Endothelial cell of hepatic sinusoid (primary cell): ENCODE measurements at regions not wholly inside any gene's neighbourhood (a gene's known extent, or its start where the extent isn't known, plus 50 kb on each side); places are given as distances from the start of the nearest gene placed in this dataset.

Experiments
- in situ Hi-C: cut with HindIII; loops from 2 replicates; pipeline ENCODE4 v1.10.0; 2017; ENCODE audit warnings: low sequenced_read_pairs

DNA sequence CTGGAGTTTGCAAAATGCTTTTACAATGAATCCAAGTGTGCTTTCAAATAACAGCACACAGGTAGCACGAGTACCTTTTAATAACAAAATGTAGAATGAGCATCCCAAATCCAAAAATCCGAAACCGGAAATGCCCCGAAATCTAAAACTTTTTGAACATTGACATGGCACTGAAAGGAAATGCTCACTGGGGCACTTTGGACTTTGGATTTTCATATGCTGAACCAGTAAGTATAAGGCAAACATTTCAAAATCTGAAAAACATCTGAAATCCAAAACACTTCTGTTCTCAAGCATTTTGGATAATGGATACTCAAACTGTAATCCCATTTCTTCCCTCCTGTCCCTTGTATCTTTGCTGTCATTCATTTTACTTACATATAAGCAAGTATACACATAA, 50.1 kb downstream of the GCNT4 start:
- in situ Hi-C loops, result no loop called here

DNA sequence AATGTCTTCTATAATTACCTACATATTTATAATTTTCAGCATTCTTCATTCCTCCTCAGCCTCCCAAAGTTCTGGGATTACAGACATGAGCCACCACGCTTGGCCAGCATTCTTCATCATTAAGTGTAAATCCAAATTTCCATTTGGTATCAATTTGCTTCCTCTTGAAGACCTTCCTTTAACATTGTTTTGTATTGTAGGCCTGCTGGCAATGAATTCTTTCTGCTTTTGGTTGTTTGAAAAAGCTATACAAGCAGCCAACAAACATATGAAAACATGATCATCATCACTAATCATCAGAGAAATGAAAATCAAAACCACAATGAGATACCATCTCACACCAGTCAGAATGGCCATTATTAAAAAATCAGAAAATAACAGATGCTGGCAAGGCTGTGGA, 56.4 kb downstream of the GCNT4 start:
- in situ Hi-C loops, result no loop called here

DNA sequence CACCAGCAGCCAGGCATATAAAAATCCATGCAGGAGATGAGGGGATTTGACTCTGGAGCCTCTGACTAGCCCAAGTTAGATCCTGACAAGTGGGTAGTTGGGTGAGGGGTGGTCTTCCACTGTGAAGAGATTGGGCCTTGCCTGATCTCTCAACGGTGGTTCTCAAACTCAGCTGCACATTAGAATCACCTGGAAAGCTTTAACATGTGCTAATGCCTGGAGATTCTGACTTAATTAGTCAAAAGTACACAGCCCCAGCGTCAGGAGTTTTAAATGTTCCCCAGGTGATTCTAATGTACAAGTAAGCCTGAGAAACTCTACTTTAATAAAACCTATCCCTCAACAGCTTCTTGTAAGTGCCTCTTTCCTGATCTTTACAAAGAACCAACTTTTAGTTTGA, 57.5 kb downstream of the GCNT4 start:
- in situ Hi-C loops, result no loop called here

DNA sequence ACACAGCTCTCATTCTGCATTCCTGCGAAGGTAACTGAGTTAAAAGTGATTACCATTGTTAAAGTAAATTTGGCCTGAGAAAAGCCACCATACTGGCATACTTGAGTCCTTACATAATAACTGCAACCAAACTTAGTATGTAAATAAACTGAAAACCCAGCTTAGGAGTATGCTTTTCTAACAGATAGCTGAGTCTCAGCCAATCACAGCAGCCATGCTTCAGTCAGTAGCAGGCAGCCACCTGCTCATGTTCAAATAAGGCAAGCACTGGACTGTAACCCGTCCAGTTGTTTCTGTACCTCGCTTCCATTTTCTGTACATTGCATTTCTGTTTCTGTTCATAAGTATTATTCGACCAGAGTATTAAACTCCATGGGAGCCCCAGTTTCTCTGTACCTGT, 58.6 kb downstream of the GCNT4 start:
- in situ Hi-C loops, result no loop called here

DNA sequence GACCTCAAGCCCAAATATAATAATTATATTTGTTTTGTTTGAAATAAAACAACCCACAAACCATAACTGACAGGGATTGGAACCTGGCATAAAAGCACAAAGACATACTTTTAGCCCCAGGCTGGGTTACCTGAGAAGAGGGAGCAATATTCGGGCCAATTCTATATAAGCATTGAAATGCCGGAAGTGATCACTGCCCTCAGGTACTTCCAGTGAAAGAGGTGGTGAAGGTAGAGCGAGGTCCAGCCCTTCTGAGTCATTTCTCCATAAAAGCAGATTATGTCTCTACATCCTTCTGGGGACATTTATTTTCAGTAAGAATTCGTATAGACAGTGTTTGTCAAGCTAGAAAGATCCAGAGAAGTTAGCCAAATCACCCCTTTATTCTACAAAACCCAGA, 59.6 kb downstream of the GCNT4 start:
- in situ Hi-C loops, result no loop called here

DNA sequence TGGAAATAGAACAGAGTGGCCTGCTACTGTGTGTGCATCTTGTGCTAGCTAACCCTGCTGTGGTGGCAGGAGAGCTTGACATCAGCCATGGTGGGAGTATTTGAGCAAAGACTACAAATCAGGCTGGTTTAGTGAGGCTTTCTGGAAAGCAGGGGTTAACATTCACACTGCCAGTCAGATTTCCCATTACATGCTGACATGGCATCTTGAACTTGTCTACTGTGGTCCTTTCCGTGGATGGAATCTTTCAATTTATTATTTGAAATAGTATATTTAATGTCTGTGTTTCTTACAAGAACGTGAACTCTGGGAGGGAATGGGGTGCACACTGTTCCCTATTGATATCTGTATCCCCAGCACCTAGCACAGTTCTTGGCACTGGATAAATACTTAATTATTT, 60.8 kb downstream of the GCNT4 start:
- in situ Hi-C loops, result no loop called here

DNA sequence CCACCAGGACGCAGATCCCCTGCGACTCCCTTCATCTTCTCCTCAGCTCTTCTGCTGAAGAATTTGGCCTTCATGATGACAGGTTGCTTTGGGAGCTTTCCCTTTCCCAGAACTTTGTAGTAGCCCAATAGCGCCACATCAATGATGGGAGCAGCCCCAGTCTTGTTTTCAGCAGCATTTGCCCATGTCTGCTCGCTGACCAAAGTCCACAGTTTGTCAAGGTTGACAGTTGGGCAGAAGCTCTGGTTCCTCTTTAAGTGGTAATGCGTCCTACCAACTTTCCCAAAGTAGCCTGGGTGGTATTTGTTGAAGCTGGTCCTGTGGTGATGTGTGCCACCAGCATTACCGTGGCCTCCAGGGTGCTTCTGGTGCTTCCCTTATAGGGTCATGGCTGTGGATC, 62.2 kb downstream of the GCNT4 start:
- in situ Hi-C loops, result no loop called here

DNA sequence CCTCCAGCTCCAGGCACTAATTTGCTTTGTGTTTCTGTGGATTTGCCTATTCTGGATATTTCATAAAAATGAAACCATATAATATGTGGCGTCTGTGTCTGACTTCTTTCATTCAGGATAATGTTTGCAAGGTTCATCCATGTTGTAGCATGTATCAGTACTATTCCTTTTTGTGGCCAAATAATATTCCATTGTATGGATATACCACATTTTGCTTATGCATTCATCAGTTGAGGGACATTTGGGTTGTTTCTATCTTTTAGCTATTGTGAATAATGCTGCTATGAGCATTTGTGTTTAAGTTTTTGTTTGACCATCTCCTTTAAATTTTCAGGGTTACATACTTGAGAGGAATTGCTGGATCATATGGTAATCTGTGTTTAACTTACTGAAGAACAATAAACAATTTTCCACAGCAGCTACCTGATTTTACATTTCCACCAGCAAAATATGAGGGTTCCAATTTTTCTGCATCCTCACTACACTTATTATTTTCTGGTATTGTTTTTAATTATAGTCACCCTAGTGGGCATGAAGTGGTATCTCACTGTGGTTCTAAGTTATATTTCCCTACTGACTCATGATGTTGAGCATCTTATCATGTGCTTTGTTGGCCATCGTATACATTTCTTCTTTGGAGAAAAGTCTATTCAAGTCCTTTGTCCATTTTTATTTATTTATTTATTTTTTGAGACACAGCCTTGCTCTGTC, 63.9 kb downstream of the GCNT4 start:
- in situ Hi-C loops, result no loop called here

DNA sequence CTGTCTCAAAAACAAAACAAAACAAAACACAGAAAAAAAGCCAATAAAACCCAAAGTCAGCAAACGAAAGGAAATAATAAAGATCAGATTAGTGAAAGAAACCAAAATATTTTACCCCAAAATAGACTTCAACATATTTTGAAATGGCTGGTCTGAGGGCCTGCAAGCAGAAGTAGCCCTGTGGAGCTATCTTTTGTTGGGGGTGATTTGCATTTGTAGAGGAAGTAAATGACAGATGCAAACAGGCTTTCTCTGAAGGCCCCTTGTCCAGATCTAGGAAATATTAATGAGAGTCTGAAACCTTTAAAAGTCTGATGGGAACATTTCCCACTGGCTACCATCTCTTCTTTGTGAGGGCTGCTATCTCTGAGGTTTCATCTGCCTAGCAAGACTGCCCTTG, 74.0 kb downstream of the GCNT4 start:
- in situ Hi-C loops, result no loop called here

DNA sequence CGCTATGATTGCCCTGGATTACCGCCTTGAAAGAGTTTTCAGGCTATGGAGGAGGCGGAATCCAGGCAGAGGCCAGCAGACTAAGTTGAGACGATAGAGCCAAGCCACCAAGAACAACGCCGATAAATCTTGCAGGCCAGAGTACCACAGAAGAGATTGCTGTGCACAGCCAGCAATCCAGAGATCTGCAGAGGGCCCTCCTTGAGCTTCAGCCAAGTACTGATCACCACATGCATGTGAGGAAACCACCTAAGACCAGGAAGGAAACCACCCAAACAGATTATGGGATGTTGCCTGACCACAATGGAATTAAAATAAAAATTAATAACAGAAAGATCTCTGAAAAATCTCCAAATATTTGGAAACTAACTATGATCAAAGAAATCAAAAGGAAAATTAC, 74.9 kb downstream of the GCNT4 start:
- in situ Hi-C loops, result no loop called here

DNA sequence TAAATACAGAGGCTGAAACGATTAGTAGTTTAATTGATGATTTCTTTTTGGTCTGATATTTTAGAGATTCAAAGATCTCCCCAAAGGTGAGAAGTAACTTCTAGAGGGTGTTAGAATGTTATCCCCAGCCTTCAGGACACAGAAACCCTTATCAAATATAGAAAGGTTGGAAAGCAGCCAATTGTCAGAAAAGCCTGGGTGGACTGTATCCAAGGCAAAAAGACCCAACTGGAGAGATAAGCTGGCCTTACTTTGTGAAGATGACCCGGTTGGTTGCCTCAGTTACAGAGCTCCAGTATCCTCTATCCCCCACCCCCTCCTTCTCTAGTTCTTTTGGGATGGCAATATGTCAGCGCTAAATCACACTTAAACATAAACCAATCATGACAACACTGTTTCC, 75.7 kb downstream of the GCNT4 start:
- in situ Hi-C loops, result no loop called here

DNA sequence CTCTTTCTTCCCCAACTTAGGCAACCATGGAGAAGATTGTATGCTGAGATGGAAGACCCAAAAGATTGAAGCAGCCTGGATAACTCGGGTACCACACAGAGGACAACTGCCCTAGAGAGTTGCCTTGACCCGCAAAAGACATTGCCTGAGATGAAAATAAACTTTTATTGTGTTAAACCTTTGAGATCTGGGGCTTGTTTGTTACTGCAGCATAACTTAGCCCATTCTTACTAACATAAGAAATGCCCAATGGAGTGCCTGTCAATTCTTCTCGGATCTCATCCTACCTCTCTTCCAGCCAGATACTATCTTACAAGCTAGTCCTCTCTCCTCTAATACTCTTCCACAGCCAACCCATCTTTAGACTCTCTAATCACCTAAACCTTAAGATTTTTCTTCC, 76.8 kb downstream of the GCNT4 start:
- in situ Hi-C loops, result no loop called here

DNA sequence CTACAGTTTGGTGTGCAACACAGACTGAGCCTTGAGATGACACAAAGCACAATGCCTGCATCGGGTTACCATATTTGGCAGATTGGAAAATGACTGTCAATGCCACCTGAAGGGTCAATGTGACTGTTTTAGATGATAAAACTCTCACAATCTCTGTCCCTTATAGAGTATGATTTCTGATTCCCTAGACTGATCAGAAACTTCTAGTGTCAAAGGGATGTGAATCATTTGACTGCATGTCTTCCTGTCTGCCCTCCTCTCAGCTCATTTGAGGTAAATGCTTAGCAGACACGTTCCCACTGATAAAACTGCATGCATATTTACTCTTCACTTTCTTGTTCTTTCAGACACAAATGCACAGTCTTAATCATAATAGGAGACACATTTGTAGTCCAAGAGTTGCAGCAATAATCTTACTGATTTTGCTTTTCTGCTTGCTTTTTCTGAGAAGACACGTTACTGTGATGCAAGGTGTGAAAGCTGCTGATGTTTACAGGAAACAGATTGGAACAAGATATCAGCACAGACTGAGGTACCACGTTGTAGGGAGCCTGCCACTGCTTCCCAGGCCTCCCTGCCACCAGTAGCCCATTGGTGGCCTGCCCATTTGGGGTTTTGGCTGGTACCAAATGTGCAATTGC, 77.8 kb downstream of the GCNT4 start:
- in situ Hi-C loops, result loop anchor here (25.0 kb wide), 1 partner anchor 112 kb away; the partner anchor contains the start of gene FAM169A

DNA sequence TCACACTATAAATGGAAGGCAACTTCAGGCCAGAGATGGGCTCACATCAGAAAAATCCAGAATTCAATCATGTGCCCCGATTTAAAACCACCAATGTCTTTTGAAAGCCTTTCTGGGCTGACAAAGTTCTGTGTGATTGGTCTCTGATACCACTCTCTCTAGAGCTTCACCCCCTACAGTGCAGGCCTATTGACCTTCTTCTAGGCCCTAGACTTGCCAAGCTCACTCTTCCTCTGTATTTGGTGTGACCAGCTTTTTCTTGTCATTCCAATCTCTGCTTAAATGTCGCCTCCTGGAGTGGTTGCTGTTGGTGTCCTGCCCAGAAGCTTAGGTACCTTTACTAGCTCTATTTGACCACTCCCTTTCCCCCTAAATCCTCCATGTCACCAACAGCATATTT, 78.7 kb downstream of the GCNT4 start:
- in situ Hi-C loops, result loop anchor here (25.0 kb wide), 1 partner anchor 111 kb away; the partner anchor contains the start of gene FAM169A

DNA sequence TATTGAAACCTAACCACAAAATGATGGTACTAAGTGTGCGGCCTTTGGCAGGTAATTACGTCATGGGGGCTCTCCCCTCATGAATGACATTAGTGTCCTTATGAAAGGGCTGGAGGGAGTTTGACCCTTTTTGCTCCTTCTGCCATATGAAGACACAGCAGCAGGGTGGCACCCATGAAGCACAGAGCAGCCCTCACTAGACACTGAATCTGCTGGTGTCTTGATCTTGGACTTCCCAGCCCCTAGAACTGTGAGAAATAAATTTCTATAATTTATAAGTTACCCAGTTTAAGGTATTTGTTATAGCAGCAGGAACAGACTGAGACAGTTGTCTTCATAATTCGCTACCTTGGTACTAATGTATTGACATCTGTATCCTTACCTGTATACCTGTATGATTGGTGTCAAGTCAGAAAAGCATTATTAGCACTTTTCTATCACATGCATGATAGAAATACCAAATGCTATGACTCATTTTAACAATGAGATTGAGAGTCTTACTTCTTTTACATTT, 80.4 kb downstream of the GCNT4 start:
- in situ Hi-C loops, result loop anchor here (25.0 kb wide), 1 partner anchor 110 kb away; the partner anchor contains the start of gene FAM169A

DNA sequence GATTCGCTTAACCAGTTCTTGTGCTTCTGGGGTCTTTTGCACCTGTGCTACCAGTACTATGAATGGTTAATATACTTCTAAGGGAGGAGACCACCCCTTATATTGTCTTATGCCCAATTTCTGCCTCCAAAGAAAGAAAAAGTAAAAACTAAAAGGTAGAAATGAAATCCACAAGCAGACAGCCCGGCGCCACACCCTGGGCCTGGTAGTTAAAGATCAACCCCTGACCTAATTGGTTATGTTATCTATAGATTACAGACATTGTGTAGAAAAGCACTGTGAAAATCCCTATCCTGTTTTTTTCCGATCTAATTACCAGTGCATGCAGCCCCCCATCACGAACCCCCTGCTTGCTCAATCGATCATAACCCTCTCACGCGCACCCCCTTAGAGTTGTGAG, 81.5 kb downstream of the GCNT4 start:
- in situ Hi-C loops, result loop anchor here (25.0 kb wide), 1 partner anchor 109 kb away; the partner anchor contains the start of gene FAM169A

DNA sequence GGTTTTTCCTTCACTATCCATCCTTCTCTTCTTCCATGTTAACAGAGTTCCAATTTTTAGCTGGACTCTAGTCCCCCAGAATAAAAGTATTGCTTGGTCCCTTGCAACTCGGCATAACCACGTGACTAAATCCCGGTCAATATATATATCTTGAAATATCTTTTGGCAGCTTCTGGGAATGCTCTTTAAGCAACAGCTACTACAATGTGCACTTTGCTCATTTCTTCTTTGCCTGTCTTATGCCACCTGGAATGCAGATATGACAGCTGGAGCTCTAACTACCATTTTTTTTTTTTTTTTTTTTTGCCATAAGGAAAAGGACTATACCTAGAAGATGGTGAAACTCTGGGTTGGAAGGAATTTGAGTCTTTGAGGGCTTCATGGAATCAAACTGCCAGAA, 82.6 kb downstream of the GCNT4 start:
- in situ Hi-C loops, result loop anchor here (25.0 kb wide), 1 partner anchor 107 kb away; the partner anchor contains the start of gene FAM169A

DNA sequence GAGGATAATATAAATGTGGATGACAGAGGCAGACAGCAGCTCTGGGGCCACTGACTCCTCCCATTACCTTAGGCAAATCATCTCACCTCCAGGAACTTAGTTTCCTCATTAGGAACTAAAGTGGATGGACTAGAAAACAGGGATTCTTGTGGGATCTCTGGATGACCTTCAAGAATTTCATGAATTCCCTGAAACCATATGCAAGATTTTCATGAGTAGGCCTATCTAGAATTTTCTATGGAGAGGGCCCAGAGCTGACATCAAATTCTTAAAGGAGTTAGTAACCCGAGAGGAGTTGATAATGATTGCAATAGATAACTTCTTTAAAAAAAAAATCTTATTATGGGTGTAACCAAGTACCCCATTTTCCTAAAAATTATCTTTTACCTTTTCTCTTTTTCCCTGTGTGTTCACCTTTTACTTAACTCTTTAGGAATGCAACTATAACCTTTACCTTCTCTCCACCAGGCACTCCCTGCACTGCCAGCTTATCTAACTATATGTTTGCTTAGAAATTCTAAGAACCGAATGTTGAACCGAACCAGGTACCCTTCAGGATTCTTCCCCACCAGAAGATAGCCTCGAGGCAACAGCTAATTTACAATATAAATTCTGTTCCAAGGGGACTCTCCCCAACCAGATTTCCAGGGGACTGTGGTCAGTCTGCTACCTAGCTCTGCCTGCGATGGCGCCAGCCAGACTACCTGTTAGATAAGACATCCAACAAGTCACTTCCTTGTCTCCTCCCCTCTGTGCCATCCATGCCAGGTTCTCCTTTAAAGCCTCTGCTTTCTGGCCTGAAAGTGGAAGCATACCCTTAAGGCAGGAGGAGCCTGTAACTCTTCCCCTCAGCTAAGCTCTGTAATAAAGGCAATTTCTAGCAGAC, 86.0 kb downstream of the GCNT4 start:
- in situ Hi-C loops, result loop anchor here (25.0 kb wide), 1 partner anchor 104 kb away; the partner anchor contains the start of gene FAM169A

DNA sequence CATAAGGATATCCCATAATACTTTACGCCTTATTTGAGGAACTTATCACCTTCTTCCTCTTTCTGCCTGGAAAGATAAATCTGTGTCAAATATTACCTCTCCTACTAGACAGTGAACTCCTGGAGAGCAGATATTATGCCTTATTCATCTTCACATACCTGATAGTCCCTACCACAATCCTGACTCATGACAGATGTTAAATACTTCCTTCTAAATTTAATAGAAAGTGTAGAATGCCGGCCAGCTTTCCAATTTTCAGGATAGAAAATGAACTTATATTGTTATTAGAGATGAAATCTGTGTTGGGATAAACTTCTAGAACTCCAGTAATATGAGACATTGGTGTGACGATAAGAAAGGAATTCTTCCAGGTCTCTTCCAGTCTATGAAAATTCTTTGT, 89.0 kb downstream of the GCNT4 start:
- in situ Hi-C loops, result loop anchor here (25.0 kb wide), 1 partner anchor 101 kb away; the partner anchor contains the start of gene FAM169A

DNA sequence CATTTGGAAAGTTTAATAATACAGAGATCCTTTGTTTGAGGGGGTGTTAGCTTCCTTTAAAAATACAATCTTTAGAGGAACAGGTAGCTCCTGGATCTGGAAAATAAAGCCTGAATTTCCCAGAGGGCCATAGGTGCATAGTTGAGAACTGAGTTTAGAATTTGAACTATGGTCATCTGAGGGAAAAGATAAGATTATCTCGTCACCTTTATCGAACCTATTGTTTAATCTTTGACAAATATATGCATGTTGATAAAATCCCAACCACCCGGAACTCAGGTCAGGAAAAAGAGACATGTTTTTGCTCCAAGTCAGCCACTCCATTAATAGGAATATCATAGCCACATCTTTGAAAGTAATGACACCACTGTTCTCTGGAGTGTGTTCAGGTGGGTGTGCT, 91.7 kb upstream of the FAM169A start:
- in situ Hi-C loops, result loop anchor here (25.0 kb wide), 1 partner anchor 96 kb away; the partner anchor contains the start of gene FAM169A
